ENCODE measurements at regions not wholly inside any gene's neighbourhood (a gene's known extent, or its start where the extent isn't known, plus 50 kb on each side); places are given as distances from the start of the nearest gene placed in this dataset.

DNA sequence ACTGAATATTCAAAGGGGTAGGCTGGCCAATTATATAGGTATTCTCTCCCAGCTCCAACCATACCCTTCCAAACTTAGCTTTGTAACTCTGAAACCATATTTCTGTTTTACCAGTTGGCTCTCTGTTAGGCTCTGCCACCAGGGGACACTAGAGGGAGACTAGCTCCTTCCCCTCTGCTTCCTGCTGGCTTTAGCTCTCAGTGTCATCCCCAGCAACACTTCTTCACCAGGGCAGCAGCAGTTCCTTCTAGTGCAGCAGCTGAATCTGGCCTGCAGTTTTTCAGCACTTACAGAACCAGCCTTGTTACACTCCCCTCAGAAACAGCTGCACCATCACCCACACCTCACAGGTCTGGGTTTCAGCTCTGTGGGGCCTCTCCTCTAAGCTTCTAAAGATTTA, 51.0 kb upstream of the DOCK9 start:
- TF ChIP-seq, protein P1, sequence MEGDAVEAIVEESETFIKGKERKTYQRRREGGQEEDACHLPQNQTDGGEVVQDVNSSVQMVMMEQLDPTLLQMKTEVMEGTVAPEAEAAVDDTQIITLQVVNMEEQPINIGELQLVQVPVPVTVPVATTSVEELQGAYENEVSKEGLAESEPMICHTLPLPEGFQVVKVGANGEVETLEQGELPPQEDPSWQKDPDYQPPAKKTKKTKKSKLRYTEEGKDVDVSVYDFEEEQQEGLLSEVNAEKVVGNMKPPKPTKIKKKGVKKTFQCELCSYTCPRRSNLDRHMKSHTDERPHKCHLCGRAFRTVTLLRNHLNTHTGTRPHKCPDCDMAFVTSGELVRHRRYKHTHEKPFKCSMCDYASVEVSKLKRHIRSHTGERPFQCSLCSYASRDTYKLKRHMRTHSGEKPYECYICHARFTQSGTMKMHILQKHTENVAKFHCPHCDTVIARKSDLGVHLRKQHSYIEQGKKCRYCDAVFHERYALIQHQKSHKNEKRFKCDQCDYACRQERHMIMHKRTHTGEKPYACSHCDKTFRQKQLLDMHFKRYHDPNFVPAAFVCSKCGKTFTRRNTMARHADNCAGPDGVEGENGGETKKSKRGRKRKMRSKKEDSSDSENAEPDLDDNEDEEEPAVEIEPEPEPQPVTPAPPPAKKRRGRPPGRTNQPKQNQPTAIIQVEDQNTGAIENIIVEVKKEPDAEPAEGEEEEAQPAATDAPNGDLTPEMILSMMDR (IDR thresholded peaks at IDR 0.05 in 2 of 3, conservative IDR thresholded peaks at IDR 0.05 in 1 of 3; ENCODE audit: borderline replicate concordance in 1 of 3, insufficient read depth in 1 of 3, low read depth in 2 of 3, low read length in 2 of 3): peak in 2 of 3 experiments; percentile 36 to 39; a peak in 4 of 6 replicates
- TF ChIP-seq JUND (IDR thresholded peaks at IDR 0.05): no peak
- TF ChIP-seq, protein P2, sequence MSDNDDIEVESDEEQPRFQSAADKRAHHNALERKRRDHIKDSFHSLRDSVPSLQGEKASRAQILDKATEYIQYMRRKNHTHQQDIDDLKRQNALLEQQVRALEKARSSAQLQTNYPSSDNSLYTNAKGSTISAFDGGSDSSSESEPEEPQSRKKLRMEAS (IDR thresholded peaks at IDR 0.05): no peak
- TF ChIP-seq POLR2A (IDR thresholded peaks at IDR 0.05; ENCODE audit: borderline replicate concordance, extremely low read depth, insufficient read depth, insufficient read length): no peak
- no peak for TF ChIP-seq SRF (IDR thresholded peaks at IDR 0.05; ENCODE audit: low read depth)
- TF ChIP-seq EZH2 (IDR thresholded peaks at IDR 0.05): no peak
- TF ChIP-seq, protein P3, sequence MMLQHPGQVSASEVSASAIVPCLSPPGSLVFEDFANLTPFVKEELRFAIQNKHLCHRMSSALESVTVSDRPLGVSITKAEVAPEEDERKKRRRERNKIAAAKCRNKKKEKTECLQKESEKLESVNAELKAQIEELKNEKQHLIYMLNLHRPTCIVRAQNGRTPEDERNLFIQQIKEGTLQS (IDR thresholded peaks at IDR 0.05): no peak
- TF ChIP-seq ZNF274 (IDR thresholded peaks at IDR 0.05; ENCODE audit: low read depth, low read length): no peak
- TF ChIP-seq TCF7L2 (IDR thresholded peaks at IDR 0.05; ENCODE audit: borderline replicate concordance, extremely low read depth, insufficient read depth, insufficient read length): no peak
- TF ChIP-seq POLR2AphosphoS5 (IDR thresholded peaks at IDR 0.05; ENCODE audit: low read depth, low read length): no peak
- no peak for TF ChIP-seq RAD21 (IDR thresholded peaks at IDR 0.05; ENCODE audit: low read depth)
- TF ChIP-seq YY1 (IDR thresholded peaks at IDR 0.05; ENCODE audit: extremely low read depth, insufficient replicate concordance, low read depth, low read length): no peak

Data from HCT116 (cell line).